ENCODE measurements at regions not wholly inside any gene's neighbourhood (a gene's known extent, or its start where the extent isn't known, plus 50 kb on each side); places are given as distances from the start of the nearest gene placed in this dataset.

DNA sequence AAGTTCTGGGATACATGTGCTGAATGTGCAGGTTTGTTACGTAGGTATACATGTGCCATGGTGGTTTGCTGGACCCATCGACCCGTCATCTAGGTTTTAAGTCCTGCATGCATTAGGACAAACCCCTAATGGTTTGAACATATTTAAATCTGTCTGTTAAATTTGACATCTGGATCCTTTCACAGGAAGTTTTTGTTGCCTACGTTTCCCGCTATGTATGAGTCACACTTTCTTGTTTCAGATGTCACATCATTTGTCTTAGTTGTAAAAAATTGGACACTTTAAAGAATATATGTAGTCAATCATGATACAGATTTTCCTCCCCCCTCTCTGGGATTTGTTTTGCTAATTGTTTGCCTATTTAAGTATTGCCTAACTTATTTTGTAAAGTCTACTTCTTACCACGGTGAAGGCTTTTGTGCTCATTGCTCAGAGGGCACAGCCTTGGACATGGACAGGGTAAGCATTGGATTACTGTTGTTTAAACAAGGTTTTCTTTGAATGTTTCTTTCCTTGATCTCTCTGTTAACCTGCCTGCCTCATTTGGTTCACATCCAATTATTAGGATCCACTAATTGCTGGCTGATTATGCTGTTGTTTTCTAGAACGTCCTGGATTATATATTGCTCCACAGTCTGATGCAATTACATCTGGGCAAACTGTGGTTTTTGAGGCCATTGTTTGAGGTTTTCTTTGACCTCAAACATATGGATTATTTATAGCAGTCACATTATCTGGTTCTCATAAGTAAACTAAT is 1441.4 kb downstream of the AACS start:
- TF ChIP-seq CTCF (IDR thresholded peaks at IDR 0.05; ENCODE audit: low read depth, low read length), result no peak
- DNase-seq (ENCODE audit: low read depth in 2 of 2), result peak in 1 of 2 donors; percentile 51
- H3K4me3 ChIP-seq (replicated peaks in 1 of 2; ENCODE audit: low read depth in 2 of 2, low read length in 2 of 2), result no peak overlapping the region

- TF ChIP-seq CTCF (IDR thresholded peaks at IDR 0.05; ENCODE audit: low read depth, low read length), result no peak
- H3K4me3 ChIP-seq (replicated peaks in 1 of 2; ENCODE audit: low read depth in 2 of 2, low read length in 2 of 2), result no peak overlapping the region
- no peak for DNase-seq (ENCODE audit: low read depth in 2 of 2)
These were observed 1442.0 kb downstream of the AACS start for GRCh38 chr12:126507231-126507630.

DNA sequence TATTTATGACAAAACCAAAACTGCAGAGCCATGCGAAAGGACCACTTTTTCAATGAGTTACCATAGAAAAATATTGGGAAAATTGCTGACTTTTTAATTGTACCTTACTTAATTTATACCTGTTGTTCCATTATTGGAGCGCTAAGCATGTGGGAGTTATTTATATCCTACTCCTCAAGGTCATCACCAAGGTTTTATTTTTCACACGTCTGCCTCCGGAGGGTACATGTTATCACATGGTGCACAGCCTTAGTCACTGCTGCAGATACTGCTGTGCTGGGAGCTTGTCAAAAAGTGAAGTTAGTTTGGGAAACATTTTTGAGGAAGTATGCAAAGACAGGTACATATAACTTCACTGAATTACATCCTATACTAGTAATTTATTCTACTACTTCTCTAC is 1444.3 kb downstream of the AACS start:
- no peak overlapping the region for H3K4me3 ChIP-seq (replicated peaks in 1 of 2; ENCODE audit: low read depth in 2 of 2, low read length in 2 of 2)

DNA sequence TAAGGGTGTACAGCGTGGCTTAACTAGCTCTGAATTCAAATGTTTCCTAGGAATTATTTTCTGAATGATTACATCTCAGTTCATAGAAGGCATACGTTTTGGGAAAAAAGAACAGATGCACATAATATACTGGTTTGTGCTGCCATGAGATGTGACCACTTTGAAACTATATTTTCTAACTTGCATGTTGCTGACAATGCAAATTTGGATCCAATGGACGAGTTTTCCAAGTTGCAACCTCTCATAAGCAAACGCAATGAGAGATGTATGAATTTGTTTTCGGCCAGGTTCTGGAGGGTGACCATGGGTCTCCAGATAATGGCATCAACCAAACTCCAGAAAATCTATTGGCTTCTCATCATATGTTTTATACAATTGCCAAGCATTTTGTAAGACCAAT is 1445.4 kb downstream of the AACS start:
- DNase-seq (ENCODE audit: low read depth in 2 of 2), result no peak
- no peak for TF ChIP-seq CTCF (IDR thresholded peaks at IDR 0.05; ENCODE audit: low read depth, low read length)
- H3K4me3 ChIP-seq (replicated peaks in 1 of 2; ENCODE audit: low read depth in 2 of 2, low read length in 2 of 2), result no peak overlapping the region

More for the DNA sequence above, 1444.3 kb downstream of the AACS start:
- no peak for TF ChIP-seq CTCF (IDR thresholded peaks at IDR 0.05; ENCODE audit: low read depth, low read length)
- DNase-seq (ENCODE audit: low read depth in 2 of 2), result no peak

DNA sequence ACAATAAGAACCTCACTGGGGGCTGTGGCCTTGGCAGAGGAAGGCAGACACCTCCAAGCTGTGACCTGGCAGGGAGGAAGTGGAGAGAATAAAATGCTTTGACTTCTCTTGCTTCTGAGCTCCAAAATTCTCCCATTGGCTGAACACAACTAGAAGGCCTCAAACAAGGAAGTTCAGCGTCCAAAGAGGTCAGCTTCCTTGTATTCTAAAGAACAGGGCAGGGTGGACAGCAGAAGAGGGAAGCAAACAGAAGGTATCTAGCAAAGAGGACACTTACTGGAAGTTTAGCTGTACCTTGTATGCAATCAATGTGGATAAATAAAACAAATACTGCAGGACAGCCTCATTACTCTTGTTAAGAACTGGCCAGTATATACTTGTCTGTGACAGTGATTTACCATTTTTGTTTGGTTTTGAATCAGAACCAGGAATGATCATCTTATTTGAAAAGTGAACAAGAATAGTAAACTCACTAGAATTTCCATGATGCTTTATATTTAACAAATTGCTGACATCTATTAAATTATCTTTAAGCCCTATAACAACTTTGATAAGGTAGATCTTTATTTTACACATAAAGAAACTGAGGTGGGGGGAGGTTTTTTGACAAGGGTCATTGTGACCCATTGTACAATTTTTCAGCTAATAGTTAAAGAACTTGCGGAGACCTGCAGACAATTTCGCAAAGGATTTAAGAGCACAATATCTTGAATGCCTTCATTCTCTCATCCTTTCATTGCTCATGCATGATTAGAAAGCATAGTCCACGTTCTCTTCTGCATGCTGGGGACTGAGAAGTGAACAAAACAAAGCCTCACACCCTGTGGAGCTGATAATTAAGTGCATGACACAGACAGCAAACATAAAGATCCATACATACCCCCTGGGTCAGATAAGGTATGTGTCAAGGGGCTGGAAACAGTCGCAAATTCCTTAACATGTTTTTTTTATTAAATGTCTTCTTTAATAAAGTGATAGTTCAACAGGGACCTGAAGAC is 1448.0 kb downstream of the AACS start:
- no peak for DNase-seq (ENCODE audit: low read depth in 2 of 2)
- no peak overlapping the region for H3K4me3 ChIP-seq (replicated peaks in 1 of 2; ENCODE audit: low read depth in 2 of 2, low read length in 2 of 2)
- TF ChIP-seq CTCF (IDR thresholded peaks at IDR 0.05; ENCODE audit: low read depth, low read length), result no peak

- H3K4me3 ChIP-seq (replicated peaks in 1 of 2; ENCODE audit: low read depth in 2 of 2, low read length in 2 of 2), result no peak overlapping the region
- TF ChIP-seq CTCF (IDR thresholded peaks at IDR 0.05; ENCODE audit: low read depth, low read length), result no peak
- DNase-seq (ENCODE audit: low read depth in 2 of 2), result peak in 1 of 2 donors; percentile 66
These were observed 1453.5 kb downstream of the AACS start for GRCh38 chr12:126518596-126519200.

Data from cardiac fibroblast (primary cell).